HFFc6 (cell line): ENCODE measurements at regions not wholly inside any gene's neighbourhood (a gene's known extent, or its start where the extent isn't known, plus 50 kb on each side); places are given as distances from the start of the nearest gene placed in this dataset.

ENCODE experiments used
- DNase-seq: peaks from one replicate; pipeline ENCODE4 v3.0.0-alpha.2; 2018
- H3K27ac Mint-ChIP-seq: 2 replicates; pipeline ENCODE4 v1.8.0; 2020; ENCODE audit warnings: mild to moderate bottlenecking, mixed read lengths
- H3K27me3 Mint-ChIP-seq: 2 replicates; pipeline ENCODE4 v1.8.0; 2021; ENCODE audit warnings: mild to moderate bottlenecking, moderate library complexity, mixed read lengths; ENCODE audit not compliant: insufficient read depth
- H3K36me3 Mint-ChIP-seq: 2 replicates; pipeline ENCODE4 v1.8.0; 2021; ENCODE audit warnings: low read depth, mixed read lengths
- H3K4me1 Mint-ChIP-seq: 2 replicates; pipeline ENCODE4 v1.8.0; 2020; ENCODE audit warnings: low read depth, mixed read lengths
- H3K4me3 Mint-ChIP-seq: 2 replicates; pipeline ENCODE4 v1.8.0; 2020; ENCODE audit warnings: mild to moderate bottlenecking, moderate library complexity, mixed read lengths
- H3K9me3 Mint-ChIP-seq: 2 replicates; pipeline ENCODE4 v1.8.0; 2020; ENCODE audit warnings: mild to moderate bottlenecking, mixed read lengths
- TF ChIP-seq, protein P1 (sequence below): fragments of 200-600 bp; sonication (generic); IDR thresholded peaks from 2 replicates; pipeline ENCODE4 v1.5.0; 2021; ENCODE audit warnings: antibody characterized with exemption, mild to moderate bottlenecking

DNA sequence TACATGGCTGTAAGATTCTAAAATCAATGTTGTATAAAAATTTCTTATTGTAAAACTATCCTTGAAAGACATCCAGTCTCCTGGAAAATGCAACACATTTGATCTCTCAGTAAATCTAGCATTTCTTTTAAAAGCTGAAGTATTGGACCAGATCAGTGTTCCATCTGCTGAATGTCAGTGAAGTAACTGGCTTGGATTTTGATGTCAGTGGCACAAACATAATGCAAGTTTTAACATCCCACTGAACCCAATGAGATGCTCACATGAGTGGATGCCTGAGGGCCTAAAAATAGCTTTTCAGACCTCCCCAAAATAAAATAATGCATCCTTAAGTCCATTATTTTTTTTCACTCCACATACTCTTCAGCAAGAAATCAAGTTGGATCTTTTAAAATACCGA, 1432.2 kb downstream of the MRPL39 start:
- no peak overlapping the region for H3K4me3 Mint-ChIP-seq
- TF ChIP-seq, protein P1, sequence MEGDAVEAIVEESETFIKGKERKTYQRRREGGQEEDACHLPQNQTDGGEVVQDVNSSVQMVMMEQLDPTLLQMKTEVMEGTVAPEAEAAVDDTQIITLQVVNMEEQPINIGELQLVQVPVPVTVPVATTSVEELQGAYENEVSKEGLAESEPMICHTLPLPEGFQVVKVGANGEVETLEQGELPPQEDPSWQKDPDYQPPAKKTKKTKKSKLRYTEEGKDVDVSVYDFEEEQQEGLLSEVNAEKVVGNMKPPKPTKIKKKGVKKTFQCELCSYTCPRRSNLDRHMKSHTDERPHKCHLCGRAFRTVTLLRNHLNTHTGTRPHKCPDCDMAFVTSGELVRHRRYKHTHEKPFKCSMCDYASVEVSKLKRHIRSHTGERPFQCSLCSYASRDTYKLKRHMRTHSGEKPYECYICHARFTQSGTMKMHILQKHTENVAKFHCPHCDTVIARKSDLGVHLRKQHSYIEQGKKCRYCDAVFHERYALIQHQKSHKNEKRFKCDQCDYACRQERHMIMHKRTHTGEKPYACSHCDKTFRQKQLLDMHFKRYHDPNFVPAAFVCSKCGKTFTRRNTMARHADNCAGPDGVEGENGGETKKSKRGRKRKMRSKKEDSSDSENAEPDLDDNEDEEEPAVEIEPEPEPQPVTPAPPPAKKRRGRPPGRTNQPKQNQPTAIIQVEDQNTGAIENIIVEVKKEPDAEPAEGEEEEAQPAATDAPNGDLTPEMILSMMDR: no peak
- no peaks in the 10 kb centered on the region for H3K27me3 Mint-ChIP-seq
- peaks cover 56% of the 10 kb centered on the region for H3K9me3 Mint-ChIP-seq
- no peaks in the 10 kb centered on the region for H3K36me3 Mint-ChIP-seq
- DNase-seq: no peak
- H3K4me1 Mint-ChIP-seq: no peaks in the 10 kb centered on the region
- no peak overlapping the region for H3K27ac Mint-ChIP-seq

DNA sequence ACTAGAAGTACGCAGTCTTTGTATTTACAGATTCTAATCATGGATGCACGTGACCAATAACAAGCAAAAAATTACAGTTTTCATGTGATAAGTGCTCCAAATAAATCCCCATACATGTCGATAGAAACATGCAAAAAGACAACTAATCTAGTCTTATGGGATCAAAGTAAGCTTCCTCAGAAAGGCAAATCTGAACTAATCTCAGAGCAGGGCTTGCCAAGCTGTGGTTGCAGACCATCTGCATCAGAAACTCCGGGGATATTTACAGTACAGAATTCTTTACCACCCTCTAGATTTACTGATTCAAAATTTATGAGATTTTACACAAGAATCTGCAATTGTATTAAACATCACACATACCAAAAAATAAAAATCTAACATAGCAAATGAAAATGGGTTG, 1435.5 kb downstream of the MRPL39 start:
- H3K27me3 Mint-ChIP-seq: no peaks in the 10 kb centered on the region
- H3K9me3 Mint-ChIP-seq: peaks cover 59% of the 10 kb centered on the region
- TF ChIP-seq, protein P1: no peak
- H3K4me1 Mint-ChIP-seq: no peaks in the 10 kb centered on the region
- no peaks in the 10 kb centered on the region for H3K36me3 Mint-ChIP-seq
- H3K4me3 Mint-ChIP-seq: no peak overlapping the region
- no peak for DNase-seq
- no peak overlapping the region for H3K27ac Mint-ChIP-seq

DNA sequence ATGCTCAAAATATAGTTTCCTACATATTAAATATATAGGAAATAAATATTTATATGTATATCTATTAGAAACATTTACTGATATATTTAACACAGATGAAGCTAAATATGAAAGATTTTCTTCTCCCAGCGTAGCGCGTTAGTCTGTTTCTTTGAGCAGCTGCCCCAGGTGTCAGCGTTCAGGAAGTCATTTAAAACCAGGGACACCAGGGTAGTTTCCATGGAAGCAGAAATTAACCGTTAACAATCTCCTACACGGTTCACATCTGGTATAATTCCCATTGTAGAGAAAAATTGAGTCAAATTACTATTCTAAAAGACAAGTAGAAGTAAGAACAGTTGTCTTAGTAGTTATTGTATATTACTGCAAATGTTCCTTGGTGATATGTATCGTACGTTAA, 1443.7 kb downstream of the MRPL39 start:
- Mint-ChIP-seq H3K4me1 (no peaks in the 10 kb centered on the region), H3K27ac (no peak overlapping the region), H3K9me3 (peaks cover 50% of the 10 kb centered on the region), H3K4me3 (no peak overlapping the region), H3K27me3 (no peaks in the 10 kb centered on the region), H3K36me3 (no peaks in the 10 kb centered on the region)
- DNase-seq: no peak
- TF ChIP-seq, protein P1: no peak

DNA sequence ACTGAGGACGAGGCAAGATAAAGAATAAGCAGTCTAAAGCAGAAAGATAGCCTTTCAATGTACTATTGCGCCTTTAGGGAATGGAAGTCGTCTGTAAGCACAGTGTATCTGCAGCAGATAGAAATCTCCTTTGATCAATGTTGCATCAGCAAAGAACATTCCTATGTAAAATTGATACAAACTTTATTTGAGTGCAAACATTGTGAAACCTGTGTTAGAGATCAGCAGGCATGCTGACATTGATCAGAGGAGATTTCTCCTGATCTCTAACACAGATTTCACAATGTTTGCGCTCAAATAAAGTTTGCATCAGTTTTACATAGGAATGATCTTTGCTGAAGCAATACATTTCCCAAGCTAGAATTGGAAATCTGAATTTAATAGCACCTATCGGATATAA, 1446.8 kb downstream of the MRPL39 start:
- no peaks in the 10 kb centered on the region for H3K36me3 Mint-ChIP-seq
- TF ChIP-seq, protein P1: no peak
- no peaks in the 10 kb centered on the region for H3K27me3 Mint-ChIP-seq
- DNase-seq: no peak
- H3K4me1 Mint-ChIP-seq: no peaks in the 10 kb centered on the region
- no peak overlapping the region for H3K27ac Mint-ChIP-seq
- no peak overlapping the region for H3K4me3 Mint-ChIP-seq
- peaks cover 37% of the 10 kb centered on the region for H3K9me3 Mint-ChIP-seq

DNA sequence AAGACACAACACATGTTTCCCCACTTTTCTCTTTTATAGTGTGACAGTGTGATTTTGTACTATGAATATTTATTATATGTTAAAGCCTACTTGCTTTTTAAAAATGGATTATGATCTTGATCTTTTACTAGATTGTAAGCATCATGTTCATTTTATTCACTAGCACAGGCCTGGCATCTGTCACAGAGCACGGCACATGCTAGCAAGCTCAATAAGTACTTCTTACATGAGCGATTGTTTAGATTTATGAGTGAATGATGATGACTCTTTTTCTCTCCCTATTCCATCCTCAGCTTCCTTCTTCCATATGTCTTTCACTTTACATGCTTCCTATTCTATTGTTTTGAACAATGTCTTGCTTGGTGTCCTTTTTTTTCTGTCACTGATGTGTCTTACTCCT, 1454.1 kb downstream of the MRPL39 start:
- Mint-ChIP-seq H3K4me3 (no peak overlapping the region), H3K9me3 (peaks cover 30% of the 10 kb centered on the region), H3K27ac (no peak overlapping the region), H3K4me1 (no peaks in the 10 kb centered on the region), H3K27me3 (0 out of 2 replicates have a peak, but pooled peaks cover 1% of the 10 kb centered on the region), H3K36me3 (no peaks in the 10 kb centered on the region; the same call in 1 of the 2 replicates)
- no peak for DNase-seq
- TF ChIP-seq, protein P1: no peak

DNA sequence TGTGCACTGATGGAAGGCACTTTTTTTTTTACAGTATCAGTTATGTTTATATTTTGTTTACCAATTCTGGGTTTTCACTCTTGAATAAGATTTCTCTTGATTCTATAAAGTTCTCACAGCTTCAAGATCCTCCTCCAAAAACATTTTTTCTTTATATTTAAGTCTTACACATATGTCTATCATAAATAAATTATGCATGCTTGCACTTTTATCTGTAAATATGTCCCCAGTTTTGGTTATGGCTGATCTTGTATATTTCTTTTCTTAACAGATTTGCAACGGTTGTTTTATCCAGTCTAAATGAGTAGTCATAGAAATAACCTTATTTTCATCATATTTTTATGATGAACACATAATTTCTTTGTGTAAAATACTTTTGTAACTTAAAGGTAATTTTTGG, 1456.5 kb downstream of the MRPL39 start:
- TF ChIP-seq, protein P1: no peak
- DNase-seq: no peak
- Mint-ChIP-seq H3K27me3 (0 out of 2 replicates have a peak, but pooled peaks cover 1% of the 10 kb centered on the region), H3K36me3 (no peaks in the 10 kb centered on the region; the same call in 1 of the 2 replicates), H3K9me3 (peaks cover 27% of the 10 kb centered on the region), H3K4me3 (no peak overlapping the region), H3K27ac (no peak overlapping the region), H3K4me1 (no peaks in the 10 kb centered on the region)
